GM21526 (cell line): ENCODE measurements at regions not wholly inside any gene's neighbourhood (a gene's known extent, or its start where the extent isn't known, plus 50 kb on each side); places are given as distances from the start of the nearest gene placed in this dataset.
"Not testable (repeated sequence)": the region's sequence is repeated elsewhere in the genome, so short reads cannot be mapped to it uniquely, and the experiment has no call there.

Experiments used
- ATAC-seq: cut with Tn5 transposase; IDR thresholded peaks from one replicate; pipeline ENCODE4 v1.9.1; 2021; ENCODE audit warnings: moderate library complexity; ENCODE audit not compliant: unreplicated experiment, low FRiP score

GRCh38 chr9:119698535-119698934 lies 329.3 kb upstream of the BRINP1 start:
- no peak for ATAC-seq

GRCh38 chr9:119697996-119698395 lies 328.8 kb upstream of the BRINP1 start:
- ATAC-seq: no peak

- ATAC-seq: no peak
These were observed 320.6 kb upstream of the BRINP1 start for GRCh38 chr9:119689879-119690278.

GRCh38 chr9:119688547-119688946 lies 319.3 kb upstream of the BRINP1 start:
- no peak for ATAC-seq

GRCh38 chr9:119677811-119678505 lies 308.7 kb upstream of the BRINP1 start:
- ATAC-seq: no peak

- no peak for ATAC-seq
These were observed 306.7 kb upstream of the BRINP1 start for GRCh38 chr9:119675951-119676350.

- ATAC-seq: not testable (repeated sequence)
These were observed 303.5 kb upstream of the BRINP1 start for GRCh38 chr9:119672763-119673162.

GRCh38 chr9:119667916-119668315 lies 298.7 kb upstream of the BRINP1 start:
- no peak for ATAC-seq

GRCh38 chr9:119667163-119667562 lies 297.9 kb upstream of the BRINP1 start:
- no peak for ATAC-seq

GRCh38 chr9:119662329-119662728 lies 293.1 kb upstream of the BRINP1 start:
- no peak for ATAC-seq

GRCh38 chr9:119652931-119653330 lies 283.7 kb upstream of the BRINP1 start:
- ATAC-seq: no peak

- ATAC-seq: no peak
These were observed 280.0 kb upstream of the BRINP1 start for GRCh38 chr9:119649205-119649604.

GRCh38 chr9:119639287-119639955 lies 270.2 kb upstream of the BRINP1 start:
- ATAC-seq: no peak

GRCh38 chr9:119634006-119634405 lies 264.8 kb upstream of the BRINP1 start:
- no peak for ATAC-seq

- ATAC-seq: no peak
These were observed 242.3 kb upstream of the BRINP1 start for GRCh38 chr9:119611565-119611964.

GRCh38 chr9:119609277-119609971 lies 240.2 kb upstream of the BRINP1 start:
- no peak for ATAC-seq

GRCh38 chr9:119601632-119602031 lies 232.4 kb upstream of the BRINP1 start:
- no peak for ATAC-seq

GRCh38 chr9:119597499-119597898 lies 228.3 kb upstream of the BRINP1 start:
- ATAC-seq: no peak

- ATAC-seq: no peak
These were observed 227.5 kb upstream of the BRINP1 start for GRCh38 chr9:119596703-119597102.

- ATAC-seq: no peak
These were observed 219.9 kb upstream of the BRINP1 start for GRCh38 chr9:119588874-119589744.

- no peak for ATAC-seq
These were observed 208.6 kb upstream of the BRINP1 start for GRCh38 chr9:119577881-119578280.
